GM12875 (cell line): ENCODE measurements at regions not wholly inside any gene's neighbourhood (a gene's known extent, or its start where the extent isn't known, plus 50 kb on each side); places are given as distances from the start of the nearest gene placed in this dataset.

Experiments
- H3K4me3 ChIP-seq: one replicate; pipeline ENCODE4 v1.5.1; 2011; ENCODE audit warnings: low read depth, low read length, control low read depth
- TF ChIP-seq, protein P1 (sequence below): IDR thresholded peaks from 2 replicates; pipeline ENCODE4 v1.5.1; 2011; ENCODE audit warnings: low read depth, mild to moderate bottlenecking, control low read depth, inconsistent platforms, low read length, moderate library complexity, borderline replicate concordance; ENCODE audit not compliant: insufficient read depth

DNA sequence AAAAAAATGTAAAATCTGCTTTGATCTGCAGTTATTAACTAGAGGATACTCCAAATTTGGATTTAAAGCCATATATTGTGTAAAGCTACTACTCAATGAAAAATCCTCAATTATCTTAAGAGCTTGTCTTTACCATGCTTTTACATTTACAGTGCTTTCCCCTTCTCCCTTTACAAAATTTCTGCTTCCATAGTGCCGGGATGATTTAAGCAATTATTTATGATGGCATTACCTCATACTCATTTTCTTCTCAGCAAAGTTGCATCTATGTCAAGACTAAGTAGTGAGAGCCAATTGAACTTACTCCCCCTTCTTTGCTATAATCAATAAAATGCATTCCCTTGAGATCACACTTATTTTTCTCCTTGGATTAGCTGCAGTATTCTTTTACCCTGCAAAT is 505.4 kb upstream of the AGA start:
- no peak overlapping the region for H3K4me3 ChIP-seq
- TF ChIP-seq, protein P1, sequence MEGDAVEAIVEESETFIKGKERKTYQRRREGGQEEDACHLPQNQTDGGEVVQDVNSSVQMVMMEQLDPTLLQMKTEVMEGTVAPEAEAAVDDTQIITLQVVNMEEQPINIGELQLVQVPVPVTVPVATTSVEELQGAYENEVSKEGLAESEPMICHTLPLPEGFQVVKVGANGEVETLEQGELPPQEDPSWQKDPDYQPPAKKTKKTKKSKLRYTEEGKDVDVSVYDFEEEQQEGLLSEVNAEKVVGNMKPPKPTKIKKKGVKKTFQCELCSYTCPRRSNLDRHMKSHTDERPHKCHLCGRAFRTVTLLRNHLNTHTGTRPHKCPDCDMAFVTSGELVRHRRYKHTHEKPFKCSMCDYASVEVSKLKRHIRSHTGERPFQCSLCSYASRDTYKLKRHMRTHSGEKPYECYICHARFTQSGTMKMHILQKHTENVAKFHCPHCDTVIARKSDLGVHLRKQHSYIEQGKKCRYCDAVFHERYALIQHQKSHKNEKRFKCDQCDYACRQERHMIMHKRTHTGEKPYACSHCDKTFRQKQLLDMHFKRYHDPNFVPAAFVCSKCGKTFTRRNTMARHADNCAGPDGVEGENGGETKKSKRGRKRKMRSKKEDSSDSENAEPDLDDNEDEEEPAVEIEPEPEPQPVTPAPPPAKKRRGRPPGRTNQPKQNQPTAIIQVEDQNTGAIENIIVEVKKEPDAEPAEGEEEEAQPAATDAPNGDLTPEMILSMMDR = no peak

DNA sequence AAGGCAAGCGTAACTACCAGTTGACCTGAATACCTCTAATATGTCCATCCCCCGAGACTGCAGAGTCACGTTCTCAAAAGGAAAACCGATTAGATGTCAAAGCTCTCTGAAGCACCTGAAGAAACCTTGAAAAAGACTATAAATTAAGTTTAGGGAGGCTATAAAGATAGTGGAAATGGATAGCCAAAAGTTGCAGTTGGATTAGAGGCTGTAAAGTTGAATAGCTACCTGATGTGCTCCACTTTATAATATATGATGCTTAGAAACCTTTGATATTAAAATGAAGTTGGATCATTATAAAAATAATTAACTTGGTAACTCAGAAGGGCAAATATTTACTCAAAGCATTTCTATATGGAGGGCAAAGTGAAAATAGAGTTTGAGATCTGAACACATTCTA is 506.6 kb upstream of the AGA start:
- no peak overlapping the region for H3K4me3 ChIP-seq
- TF ChIP-seq, protein P1 = no peak

DNA sequence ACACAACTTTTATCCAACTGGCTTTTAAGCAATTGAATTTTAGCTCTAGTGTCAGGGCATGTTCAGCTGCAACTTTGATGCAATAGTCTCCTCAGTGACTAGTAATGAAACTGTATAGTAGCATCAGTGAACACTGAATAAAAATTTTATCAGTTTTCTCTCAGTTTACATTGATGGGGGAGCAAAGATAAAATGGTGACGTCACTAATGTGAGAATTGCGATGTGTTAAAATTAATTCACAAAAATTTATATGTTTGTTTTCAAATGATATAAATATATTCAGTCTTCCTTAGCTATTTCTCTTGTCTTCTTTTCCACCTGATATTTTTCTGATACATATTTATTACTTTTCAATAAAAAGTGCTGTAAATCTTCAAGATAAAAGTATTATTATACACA is 508.8 kb upstream of the AGA start:
- H3K4me3 ChIP-seq = no peak overlapping the region
- TF ChIP-seq, protein P1 = no peak

DNA sequence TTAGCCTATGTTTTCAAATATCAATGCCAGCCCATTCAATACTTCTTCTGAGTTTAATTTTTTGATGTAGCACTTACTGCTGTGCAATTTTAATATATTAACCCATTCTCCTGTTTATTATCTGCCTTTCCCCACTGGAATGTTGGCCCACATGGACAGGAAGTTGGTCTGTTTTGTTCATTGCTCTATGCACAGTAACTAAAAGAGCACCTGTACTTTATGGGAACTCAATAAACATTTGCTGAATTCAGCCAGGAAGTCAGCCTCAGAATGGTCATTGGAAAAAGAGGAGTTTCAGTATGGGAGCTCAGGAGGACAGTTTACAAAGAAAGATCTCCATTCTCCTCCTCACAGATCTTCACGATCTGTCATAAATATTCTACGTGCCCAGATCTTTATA is 510.5 kb upstream of the AGA start:
- H3K4me3 ChIP-seq = no peak overlapping the region
- TF ChIP-seq, protein P1 = no peak

DNA sequence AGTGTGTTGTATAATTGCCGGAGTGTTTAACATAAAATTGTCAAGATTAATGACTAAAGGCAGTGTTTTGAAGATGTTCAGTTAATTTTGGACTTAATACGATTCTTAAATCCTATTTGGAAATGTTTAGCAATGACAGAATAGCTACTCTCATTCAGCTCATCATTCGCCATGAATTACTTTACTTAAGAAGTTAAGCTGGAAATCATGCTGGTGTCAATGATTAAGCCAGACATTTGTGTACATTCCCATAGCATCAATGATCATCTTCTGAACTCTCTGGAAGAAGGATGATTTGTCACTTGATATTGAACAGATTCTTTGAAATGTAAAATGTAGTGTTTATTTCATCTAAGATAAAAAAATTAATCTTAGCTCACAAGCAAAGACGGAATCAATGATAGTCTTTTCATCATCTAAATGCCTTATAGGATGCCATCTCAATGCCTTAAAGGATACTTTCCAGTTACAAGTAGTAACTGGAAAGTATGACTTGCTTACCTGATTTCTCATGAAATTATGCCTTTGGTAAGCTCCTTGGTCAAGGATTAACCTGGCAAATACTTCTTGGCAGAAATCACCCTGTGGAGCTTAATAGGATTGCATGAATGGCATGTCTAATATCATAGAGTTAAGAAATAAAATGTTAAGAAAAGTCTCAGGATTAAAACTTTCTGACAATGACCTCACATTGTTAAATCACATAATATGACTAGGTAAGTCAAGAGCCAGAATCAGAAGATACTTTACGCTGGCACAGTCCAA is 515.5 kb upstream of the AGA start:
- no peak overlapping the region for H3K4me3 ChIP-seq
- TF ChIP-seq, protein P1 = no peak

DNA sequence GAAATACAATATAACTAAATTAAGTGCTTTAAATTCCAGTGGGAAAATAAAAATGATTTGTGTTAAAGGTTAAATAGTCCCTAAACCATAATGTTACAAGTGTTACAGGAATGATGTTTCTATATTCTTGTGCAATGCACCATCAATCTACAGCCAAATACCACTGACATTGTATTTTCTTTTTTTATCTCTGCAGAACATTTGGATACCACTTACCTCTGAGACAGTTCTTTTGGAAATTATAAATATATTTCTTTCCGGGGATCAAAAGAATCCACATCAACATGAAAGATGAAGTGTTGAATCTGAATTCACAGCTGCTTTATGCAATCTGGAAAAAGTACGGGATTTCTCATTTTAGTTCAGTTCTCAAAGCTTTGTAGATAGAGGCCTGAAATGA is 518.3 kb upstream of the AGA start:
- H3K4me3 ChIP-seq = no peak overlapping the region
- TF ChIP-seq, protein P1 = no peak

DNA sequence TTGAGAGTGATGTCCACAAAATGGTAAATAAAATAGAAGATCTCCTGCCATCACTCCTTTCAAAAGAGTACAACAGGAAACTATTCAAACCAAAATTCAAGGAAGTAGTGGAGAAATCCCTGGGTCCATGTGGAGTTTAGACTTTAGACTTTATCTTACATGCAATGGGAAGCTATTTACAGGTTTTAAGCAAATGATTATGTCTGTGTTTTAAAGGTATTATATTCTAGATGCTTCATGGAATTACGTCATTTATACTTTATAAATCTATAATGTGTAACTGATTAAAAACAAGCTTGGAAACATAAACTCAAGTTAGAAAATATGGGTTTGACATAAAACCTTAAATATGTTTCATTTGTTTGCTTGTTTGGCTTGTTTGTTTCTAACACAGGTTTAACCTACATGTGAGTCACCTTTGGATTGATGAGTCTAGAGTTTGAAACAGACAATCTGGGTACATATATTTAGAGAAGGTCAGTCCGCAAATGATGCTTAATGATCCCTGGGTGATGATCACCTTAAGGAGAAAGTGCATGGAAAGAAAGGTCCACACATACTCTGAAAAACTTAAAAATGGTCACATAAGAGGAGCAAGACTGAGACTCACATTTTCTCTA is 519.6 kb upstream of the AGA start:
- TF ChIP-seq, protein P1 = no peak
- H3K4me3 ChIP-seq = no peak overlapping the region
